ENCODE measurements at regions not wholly inside any gene's neighbourhood (a gene's known extent, or its start where the extent isn't known, plus 50 kb on each side); places are given as distances from the start of the nearest gene placed in this dataset.

DNA sequence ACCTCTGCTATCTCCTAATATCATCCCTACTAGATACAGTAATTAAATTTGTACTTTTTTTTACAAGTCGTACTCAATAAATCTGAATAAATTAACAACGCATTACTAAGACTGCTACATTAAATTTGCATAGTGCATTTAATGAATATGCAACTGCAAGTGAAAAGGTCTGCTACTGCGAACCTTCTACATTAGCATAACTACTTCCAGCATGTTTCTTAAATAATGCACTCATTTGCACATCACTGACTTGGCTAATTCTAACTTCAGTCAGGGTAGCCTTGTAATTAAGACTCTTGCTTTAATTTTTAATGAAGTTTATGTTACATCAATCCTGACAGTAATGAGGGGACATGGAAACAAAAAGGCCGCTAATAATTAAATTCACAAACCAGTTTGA lies 98.9 kb upstream of the FOXB1 start:
- TF ChIP-seq, protein P1, sequence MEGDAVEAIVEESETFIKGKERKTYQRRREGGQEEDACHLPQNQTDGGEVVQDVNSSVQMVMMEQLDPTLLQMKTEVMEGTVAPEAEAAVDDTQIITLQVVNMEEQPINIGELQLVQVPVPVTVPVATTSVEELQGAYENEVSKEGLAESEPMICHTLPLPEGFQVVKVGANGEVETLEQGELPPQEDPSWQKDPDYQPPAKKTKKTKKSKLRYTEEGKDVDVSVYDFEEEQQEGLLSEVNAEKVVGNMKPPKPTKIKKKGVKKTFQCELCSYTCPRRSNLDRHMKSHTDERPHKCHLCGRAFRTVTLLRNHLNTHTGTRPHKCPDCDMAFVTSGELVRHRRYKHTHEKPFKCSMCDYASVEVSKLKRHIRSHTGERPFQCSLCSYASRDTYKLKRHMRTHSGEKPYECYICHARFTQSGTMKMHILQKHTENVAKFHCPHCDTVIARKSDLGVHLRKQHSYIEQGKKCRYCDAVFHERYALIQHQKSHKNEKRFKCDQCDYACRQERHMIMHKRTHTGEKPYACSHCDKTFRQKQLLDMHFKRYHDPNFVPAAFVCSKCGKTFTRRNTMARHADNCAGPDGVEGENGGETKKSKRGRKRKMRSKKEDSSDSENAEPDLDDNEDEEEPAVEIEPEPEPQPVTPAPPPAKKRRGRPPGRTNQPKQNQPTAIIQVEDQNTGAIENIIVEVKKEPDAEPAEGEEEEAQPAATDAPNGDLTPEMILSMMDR (IDR thresholded peaks at IDR 0.05) = no peak
- no peak for TF ChIP-seq EZH2 (IDR thresholded peaks at IDR 0.05; ENCODE audit: borderline replicate concordance, insufficient read depth, low read depth, low read length, poor library complexity, severe bottlenecking)
